Muscle of leg (tissue), 3 donors: ENCODE measurements at regions not wholly inside any gene's neighbourhood (a gene's known extent, or its start where the extent isn't known, plus 50 kb on each side); places are given as distances from the start of the nearest gene placed in this dataset.
"Not testable (repeated sequence)": the region's sequence is repeated elsewhere in the genome, so short reads cannot be mapped to it uniquely, and the experiment has no call there.

Source experiments
- DNase-seq: peaks from one replicate; pipeline ENCODE4 v3.0.0; 2013
- H3K27ac ChIP-seq: one replicate; pipeline ENCODE4 v1.5.1; 2013; ENCODE audit warnings: mild to moderate bottlenecking, low read length, control low read depth
- H3K27me3 ChIP-seq: one replicate; pipeline ENCODE4 v1.6.1; 2013; ENCODE audit warnings: low read length; ENCODE audit not compliant: control insufficient read depth, insufficient read depth
- H3K36me3 ChIP-seq: one replicate; pipeline ENCODE4 v1.6.1; 2013; ENCODE audit warnings: low read length; ENCODE audit not compliant: control insufficient read depth, insufficient read depth
- H3K4me1 ChIP-seq: one replicate; pipeline ENCODE4 v1.6.1; 2013; ENCODE audit warnings: low read length; ENCODE audit not compliant: control insufficient read depth, insufficient read depth
- H3K4me3 ChIP-seq: one replicate; pipeline ENCODE4 v1.5.1; 2013; ENCODE audit warnings: low read length, control low read depth
- H3K9me3 ChIP-seq: replicated peaks from 2 replicates; pipeline ENCODE4 v1.6.1; 2013; ENCODE audit warnings: low read depth, low read length; ENCODE audit not compliant: control insufficient read depth
- WGBS: methylation state at CpG from one replicate; pipeline ENCODE4 v1.1.5; 2013; ENCODE audit warnings: missing lambda C conversion rate; ENCODE audit not compliant: insufficient coverage; 5-methylcytosine and 5-hydroxymethylcytosine counted together

DNA sequence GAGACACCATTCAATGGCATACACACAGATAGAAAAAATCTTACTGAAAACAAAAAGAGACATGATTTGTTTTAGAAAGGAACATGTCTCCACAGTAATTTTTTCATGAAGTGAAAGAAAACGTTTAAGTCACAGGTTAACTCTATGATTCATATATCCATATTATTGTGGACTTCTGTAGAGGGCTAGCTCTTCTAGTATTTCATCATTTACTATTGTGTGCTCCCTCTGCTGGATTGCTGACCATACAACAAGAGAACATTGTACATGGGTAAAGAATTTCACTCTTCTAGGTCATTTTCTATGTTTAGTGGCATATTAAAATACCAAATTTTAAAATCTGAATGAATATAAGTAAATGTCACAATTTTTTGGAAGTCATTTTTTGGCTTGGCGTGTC lies 91.8 kb upstream of the POU3F4 start:
- no peaks in the 10 kb centered on the region for H3K36me3 ChIP-seq
- peaks cover 2% of the 10 kb centered on the region for H3K27me3 ChIP-seq
- H3K27ac ChIP-seq: no peak overlapping the region
- DNase-seq: peak; percentile 0
- no peaks in the 10 kb centered on the region for H3K9me3 ChIP-seq
- no peak overlapping the region for H3K4me3 ChIP-seq
- WGBS: no CpG with 5 or more reads among the region's 2 CpGs
- no peaks in the 10 kb centered on the region for H3K4me1 ChIP-seq

DNA sequence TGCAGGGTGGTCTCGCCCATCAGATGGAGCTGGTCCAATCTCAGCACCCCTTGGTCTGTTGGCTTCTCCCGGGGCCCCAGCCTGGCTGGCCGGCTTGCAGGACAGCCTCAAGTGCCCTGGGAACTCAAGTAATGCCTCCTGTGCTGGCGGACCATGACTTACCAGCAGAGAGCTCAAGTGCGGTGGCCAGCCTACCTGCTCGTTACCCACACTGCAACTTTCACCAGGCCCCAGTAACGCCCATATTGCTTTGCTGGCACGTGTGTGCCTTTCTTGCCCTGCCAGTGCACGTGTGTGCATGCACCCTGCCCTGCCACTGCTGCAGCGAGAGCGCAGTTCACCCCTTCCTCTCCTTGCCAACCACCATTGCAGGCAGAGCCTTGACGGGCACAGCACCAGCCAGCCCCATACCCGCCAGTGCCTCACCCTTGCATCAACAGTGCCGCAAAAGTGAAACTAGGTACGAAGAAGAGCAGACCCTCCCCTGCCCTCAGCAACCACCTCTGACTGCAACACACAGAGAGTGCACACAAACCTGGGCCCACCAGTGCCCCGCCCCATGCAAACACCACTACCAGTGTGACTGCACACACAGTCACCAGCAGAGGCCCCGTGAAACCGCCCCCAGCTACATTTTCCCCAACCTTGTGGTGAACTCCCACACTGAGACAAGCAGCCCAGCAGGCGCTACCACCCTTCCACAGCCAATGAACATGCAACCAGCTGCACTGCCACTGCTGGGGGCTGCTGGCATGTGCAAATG lies 88.9 kb upstream of the POU3F4 start:
- DNase-seq: no peak

DNA sequence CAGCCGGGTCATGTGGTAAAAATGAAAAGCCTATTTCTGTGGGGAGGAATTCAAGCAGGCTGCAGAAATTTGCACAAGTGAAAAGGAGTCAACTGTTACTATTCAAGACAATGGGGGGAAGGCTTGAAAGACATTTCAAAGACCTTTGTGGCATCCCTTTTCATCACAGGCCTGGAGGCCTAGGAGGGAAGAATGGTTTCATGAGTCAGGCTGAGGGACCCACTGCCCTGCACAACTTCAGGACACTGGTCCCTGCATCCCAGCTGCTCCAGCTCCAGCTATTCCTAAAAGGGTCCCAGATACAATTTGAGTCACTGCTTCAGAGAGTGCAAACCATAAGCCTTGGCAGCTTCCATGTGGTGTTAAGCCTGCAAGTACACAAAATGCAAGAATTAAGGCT lies 85.3 kb upstream of the POU3F4 start:
- H3K27ac ChIP-seq: no peak overlapping the region
- no peak for DNase-seq
- no peaks in the 10 kb centered on the region for H3K4me1 ChIP-seq
- whole genome bisulfite sequencing: 71% methylated on average over 1 of the region's 1 CpG
- peaks cover 7% of the 10 kb centered on the region for H3K9me3 ChIP-seq
- no peak overlapping the region for H3K4me3 ChIP-seq
- peaks cover 2% of the 10 kb centered on the region for H3K27me3 ChIP-seq
- no peaks in the 10 kb centered on the region for H3K36me3 ChIP-seq

More for the DNA sequence above, 88.9 kb upstream of the POU3F4 start:
- 72% methylated on average over 16 of the region's 19 CpGs for WGBS
- H3K27ac ChIP-seq: no peak overlapping the region
- peaks cover 2% of the 10 kb centered on the region for H3K27me3 ChIP-seq
- H3K4me1 ChIP-seq: no peaks in the 10 kb centered on the region
- no peaks in the 10 kb centered on the region for H3K36me3 ChIP-seq
- no peak overlapping the region for H3K4me3 ChIP-seq
- H3K9me3 ChIP-seq: peaks cover 7% of the 10 kb centered on the region

DNA sequence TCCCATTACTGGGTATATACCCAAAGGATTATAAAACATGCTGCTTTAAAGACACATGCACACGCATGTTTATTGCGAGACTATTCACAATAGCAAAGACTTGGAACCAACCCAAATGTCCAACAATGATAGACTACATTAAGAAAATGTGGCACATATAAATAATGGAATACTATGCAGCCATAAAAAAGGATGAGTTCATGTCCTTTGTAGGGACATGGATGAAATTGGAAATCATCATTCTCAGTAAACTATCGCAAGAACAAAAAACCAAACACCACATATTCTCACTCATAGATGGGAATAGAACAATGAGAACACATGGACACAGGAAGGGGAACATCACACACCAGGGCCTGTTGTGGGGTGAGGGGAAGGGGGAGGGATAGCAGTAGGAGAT lies 65.5 kb upstream of the POU3F4 start:
- not testable (repeated sequence) for H3K27me3 ChIP-seq, H3K4me1 ChIP-seq, H3K9me3 ChIP-seq, H3K27ac ChIP-seq, DNase-seq, H3K36me3 ChIP-seq, H3K4me3 ChIP-seq
- no CpG with 5 or more reads among the region's 3 CpGs for WGBS

DNA sequence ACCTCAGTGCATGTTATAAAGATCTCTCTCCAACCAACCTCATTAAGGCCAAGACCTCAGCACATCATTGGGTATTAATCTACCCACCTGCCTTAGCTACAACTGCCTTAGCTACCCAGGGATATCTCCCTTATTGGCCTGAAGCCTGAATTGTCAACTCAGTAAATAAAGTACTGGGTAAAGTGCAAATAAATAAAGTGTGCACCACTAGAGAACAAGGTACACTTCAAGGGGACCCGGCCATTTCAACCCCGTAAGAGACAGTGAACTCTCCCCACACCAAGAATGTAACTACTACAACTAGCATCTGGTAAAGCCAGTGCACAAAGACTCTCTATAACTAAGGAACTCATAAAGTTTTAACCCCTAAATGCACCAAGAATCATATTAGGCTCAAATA lies 61.7 kb upstream of the POU3F4 start:
- no peaks in the 10 kb centered on the region for H3K4me1 ChIP-seq

More for the DNA sequence above, 61.7 kb upstream of the POU3F4 start:
- H3K4me3 ChIP-seq: no peak overlapping the region
- H3K36me3 ChIP-seq: no peaks in the 10 kb centered on the region
- DNase-seq: no peak
- WGBS: no CpG with 5 or more reads among the region's 2 CpGs
- H3K27me3 ChIP-seq: no peaks in the 10 kb centered on the region
- H3K27ac ChIP-seq: no peak overlapping the region
- H3K9me3 ChIP-seq: no peaks in the 10 kb centered on the region
